Epithelial cell of prostate (primary cell): ENCODE measurements at regions not wholly inside any gene's neighbourhood (a gene's known extent, or its start where the extent isn't known, plus 50 kb on each side); places are given as distances from the start of the nearest gene placed in this dataset.

Experiments
- DNase-seq: peaks from one replicate; pipeline ENCODE4 v3.0.0-alpha.2; 2011; ENCODE audit warnings: low read depth, low spot score
- H3K27ac ChIP-seq: fragments of 450-650 bp; 2 replicates; pipeline ENCODE4 v1.5.1; 2017; ENCODE audit warnings: mild to moderate bottlenecking

DNA sequence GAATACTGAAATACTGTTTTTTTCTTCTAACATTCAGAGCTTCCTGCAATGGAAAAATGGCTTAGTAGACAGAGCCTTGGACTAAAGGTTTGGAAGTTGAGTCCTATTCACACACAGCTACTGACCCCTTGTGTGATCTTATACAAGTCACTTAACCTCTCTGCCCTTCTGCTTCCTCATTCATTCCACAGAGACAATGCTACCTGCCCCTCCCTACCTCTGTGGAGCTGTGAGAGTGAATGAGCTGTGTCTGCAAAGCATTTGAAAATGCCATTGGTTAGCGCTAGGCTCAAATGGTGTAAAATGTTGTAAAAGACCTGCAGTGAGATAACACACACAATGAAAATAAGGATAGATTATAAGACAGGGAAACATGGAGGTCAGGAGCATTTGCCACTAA lies 214.4 kb downstream of the BARHL2 start:
- DNase-seq: no peak
- H3K27ac ChIP-seq: no peak overlapping the region

DNA sequence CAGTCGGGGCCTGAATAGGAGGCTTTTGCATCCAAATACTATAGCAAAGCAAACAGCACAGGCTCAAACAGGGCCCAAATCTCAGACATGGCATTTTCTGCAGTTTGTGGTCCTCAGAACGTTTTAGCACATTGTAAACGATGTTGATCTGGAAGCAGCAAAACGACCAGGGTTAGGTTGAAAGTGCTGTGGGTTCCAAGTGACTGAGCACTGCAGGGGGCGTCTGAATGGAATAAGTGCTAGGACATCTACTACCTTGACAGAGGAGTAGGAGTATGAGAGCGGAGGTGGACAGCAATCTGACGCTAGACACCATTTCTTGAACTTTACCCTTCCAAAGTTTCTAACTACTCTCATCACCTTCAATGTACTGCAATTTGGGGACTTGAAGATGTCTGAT lies 214.9 kb downstream of the BARHL2 start:
- no peak overlapping the region for H3K27ac ChIP-seq
- DNase-seq: no peak

DNA sequence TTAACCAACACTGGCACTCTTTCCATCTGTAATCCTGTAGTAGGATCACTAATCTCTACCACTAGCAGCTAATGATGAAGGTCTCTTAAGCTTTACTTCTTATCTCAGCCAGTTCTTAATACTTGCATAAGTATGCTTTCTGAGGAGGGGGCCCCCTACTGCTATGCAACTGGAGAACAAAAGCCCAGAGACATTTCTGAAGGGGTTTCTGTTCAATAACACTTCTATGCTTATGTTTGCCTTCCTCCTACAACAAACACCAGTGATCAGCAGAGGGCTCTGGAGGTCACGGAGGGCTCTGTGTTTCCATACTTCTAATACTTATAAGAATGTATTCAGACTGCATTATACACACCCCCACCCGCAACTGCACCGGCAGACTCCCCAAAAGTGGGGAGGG lies 215.8 kb downstream of the BARHL2 start:
- H3K27ac ChIP-seq: no peak overlapping the region
- no peak for DNase-seq

DNA sequence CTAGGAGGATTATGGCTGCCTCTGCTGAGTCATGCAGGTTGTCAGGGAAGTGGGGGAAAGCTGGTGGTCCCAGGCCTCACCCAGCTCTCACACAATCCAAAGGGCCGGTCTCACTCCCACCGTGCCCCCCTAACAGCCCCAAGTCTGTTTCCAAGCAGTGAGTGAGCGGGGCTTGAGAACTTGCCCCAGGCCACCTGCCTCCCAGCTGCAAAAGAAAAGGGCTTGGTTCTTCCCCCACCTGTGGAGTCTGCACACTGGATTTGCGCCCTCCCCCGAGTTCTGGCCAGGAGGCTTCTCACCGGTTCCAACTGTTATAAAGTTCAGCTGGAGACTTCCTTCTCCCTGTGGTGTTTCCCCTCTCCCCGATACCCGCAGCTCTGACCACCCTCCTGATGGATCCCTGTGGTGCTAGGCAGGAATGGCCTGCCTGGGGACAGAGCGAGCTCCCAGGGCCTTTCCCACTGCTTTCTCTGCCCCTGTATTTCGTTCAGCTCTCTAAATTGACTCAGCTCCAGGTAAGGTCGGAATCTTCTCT lies 222.3 kb downstream of the BARHL2 start:
- DNase-seq: no peak
- no peak overlapping the region for H3K27ac ChIP-seq

DNA sequence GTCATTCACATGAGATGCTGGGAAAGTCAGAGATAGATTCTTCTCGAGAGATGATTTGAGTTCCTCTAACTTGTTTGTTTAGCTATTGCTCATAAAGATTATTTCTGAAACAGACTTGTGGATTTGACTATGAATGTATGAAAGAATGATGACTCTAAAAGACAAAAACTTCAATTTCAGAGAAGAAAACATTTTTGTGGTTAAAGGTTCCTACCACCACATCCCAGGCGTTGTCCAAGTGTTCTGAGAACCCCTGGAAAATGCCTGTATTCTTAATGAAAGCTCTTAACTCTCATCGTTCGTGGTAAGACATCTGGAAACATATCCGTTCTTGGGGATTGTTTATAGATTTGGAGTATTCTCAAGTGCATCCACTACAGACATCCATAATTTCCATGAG lies 228.7 kb downstream of the BARHL2 start:
- H3K27ac ChIP-seq: no peak overlapping the region
- no peak for DNase-seq

DNA sequence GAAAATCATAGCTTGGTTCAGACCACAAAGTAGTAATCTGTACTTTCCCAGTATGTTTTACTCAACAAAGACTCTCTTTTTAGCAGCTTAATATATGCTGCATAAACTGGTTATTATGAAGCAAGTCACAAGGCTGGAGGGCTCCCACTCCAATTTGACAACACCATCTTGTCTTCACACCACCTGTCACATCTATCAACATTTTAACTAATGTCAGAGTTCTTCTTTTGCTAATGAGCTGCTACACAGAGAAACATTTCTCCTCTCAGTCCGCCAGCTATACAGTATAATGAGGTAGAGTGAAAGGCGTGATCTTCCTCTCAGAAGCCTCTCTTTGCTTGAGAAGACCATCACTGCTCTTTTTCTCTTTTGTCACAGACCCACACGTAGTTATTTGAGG lies 230.1 kb downstream of the BARHL2 start:
- no peak overlapping the region for H3K27ac ChIP-seq
- DNase-seq: no peak

DNA sequence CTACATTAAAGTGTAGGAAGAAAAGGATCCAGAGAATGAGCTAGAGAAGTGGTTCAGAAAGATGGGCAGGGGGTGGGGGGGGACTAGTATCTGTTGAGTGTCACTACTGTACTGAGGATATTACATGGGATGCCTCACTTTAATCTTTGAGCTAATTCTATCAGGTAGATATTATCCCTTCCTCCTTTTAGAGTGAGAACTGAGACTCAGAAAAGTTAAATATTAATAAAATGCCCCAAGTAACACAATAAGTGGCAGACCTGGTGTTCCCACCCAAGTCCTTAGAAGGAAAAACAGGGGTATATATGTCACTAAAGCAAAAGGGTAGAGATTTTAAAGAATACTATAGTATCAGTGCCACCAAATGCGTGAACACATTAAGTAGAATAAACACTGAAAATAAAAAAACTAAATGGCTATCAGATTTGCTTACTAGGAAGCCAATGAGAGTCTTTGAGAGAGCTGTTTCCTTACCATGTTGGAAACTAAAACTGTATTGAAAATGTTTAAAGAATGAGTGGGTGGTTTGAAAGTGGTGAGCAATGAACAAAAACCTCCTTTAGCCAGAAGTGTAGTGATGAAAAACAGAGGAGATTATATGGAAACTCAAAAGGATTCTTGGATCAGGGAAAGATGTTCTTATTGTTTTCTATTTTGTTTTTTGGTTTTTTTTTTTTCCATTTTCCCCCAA lies 230.8 kb downstream of the BARHL2 start:
- no peak for DNase-seq
- no peak overlapping the region for H3K27ac ChIP-seq

DNA sequence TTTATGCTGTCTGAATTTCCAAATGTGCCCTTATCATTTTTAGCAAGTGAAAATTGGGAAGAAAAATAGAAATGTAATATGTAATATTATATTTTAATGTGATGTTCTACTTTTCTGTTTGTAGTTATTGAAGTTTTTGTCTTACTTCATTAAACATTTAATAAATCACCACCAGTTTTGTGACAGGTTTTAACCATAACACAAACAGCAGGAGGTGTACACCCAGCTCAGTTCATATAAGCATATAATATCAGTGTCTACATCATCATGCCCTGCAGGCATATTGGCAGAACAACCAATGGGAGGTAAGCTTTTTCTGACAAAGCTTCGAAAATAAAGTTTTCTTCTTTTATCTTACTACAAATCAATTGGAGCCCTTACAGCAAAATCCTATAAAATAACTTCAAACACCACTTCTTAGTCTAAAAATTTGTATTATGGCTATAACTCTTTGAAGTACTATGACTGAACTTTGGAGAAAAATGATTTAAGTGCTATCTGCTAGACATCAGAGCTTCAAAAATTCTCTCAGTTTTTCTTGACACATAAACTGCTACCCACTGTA lies 236.7 kb downstream of the BARHL2 start:
- H3K27ac ChIP-seq: no peak overlapping the region
- no peak for DNase-seq

DNA sequence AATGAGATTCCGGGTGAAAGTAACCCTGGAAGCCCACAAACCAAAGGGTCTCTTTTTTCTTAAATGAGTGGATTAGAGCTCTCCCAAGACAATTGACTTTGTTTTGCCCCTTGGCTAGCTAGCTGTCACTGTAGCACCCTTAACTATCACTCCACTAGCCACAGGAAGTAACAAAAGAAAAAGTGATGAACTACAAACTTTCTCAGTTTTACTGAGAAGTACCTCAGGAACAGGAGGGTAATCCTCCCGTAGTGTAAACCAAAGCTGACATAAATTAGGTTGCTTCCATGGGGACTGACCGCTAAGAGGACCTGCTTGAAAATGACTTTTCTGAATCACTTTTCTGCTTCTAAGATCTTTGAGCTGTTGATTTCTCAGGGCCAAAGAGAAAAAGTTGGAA lies 240.1 kb downstream of the BARHL2 start:
- DNase-seq: no peak
- H3K27ac ChIP-seq: no peak overlapping the region

DNA sequence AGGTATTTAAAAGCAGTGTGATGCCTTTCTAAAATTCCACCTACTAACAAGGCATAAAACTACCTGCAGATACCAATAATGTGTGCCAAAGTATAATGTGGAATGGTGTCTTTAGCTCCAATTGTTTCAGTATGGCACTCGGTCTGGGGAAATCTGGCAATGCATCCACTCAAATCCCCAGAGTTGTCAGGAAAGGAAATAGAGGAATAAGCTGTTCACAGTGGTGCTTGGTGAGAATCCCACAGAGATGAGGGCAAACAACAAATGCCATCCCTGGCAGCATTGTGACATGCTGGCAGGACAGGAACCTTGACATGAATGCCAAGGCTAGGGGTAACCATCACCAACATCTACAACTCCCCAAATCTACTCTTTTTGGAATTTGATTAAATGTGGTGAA lies 240.7 kb downstream of the BARHL2 start:
- no peak overlapping the region for H3K27ac ChIP-seq
- DNase-seq: no peak

DNA sequence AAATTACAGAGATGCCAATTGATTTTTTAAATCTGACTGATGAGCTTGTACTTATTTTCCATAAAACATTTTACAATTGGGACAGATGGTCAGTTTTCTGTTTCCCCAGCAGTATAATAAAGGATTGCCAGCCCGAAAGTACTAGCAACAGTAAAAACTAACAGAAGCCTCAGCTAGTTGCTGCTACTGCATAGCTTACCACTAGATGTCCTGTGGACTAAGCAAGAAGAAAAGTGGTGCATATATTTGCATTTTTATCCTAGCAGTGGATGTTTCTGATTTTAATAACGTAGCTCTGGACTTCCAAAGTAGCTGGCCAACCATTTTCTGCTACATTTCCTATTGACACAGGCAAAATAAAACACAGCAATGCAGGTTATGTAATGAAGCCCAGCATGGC lies 241.5 kb downstream of the BARHL2 start:
- DNase-seq: no peak
- no peak overlapping the region for H3K27ac ChIP-seq

DNA sequence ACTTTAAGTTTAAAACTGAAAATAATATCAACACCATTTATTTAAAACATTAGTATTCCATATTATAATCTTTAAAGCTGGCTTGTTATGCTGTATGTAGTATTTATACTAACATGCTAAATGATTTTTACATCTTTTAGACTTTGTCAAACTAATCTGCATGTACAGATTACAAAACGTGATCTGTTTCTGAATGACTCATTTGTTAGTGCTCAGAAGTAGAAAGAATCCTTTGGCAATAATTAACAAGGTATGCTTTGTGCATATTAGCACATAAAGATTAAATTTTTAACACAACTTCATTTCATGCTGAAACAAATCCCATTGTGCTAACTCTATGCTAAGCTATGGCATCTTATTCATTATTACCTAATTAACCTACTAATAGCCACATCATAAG lies 242.4 kb downstream of the BARHL2 start:
- no peak for DNase-seq
- H3K27ac ChIP-seq: no peak overlapping the region

DNA sequence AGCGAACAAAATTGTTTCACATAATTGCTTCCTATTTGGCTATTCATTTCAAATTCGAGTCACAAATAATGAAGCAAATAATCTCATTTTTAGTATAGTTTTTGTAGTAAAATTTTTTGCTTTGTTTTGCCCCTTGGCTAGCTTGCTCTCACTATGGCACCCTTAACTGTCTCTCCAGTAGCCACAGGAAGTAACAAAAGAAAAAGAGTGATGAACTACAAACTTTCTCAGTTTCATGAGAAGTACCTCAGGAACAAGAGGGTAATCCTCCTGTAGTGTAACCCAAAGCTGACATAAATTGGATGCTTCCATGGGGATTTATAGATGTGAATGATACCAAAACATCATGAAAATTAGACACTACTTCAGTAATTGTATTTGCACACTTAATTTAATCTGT lies 242.9 kb downstream of the BARHL2 start:
- DNase-seq: no peak
- H3K27ac ChIP-seq: no peak overlapping the region

DNA sequence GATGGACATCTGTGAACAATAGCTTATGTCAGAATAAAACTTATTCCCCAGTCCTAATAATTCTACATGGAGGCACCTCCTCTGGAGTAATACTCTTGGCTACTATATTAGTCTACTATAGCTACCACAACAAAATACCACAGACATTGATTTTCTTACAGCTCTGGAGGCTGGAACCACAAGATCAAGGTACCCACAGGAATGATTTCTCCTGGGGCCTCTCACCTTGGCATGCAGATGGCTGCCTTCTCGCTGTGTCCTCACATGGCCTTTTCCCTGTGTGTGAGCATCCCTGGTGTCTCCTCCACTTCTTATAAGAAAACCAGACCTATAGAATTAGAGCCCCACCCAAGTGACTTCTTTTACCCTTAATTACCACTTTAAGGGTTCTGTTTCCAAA lies 244.3 kb downstream of the BARHL2 start:
- no peak for DNase-seq
- no peak overlapping the region for H3K27ac ChIP-seq

DNA sequence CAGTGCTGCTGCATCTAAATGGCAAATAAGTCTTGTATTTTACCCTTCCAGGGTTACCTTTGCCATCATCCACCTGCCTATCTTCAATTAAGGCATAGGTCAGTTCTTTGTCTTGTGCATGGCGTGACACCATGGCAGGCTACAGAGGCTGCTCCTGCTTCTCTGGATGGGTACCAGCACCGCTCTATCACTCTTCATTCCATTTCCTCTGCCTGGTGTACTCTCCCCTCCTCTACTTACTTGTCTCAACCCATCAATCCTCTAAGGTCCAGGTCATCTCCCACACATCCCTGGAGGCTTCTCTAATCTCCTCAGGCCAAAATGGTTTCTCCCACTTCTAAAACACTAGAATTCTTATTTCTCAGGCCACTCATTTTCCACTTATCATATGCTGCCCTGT lies 257.5 kb downstream of the BARHL2 start:
- DNase-seq: no peak
- H3K27ac ChIP-seq: no peak overlapping the region

DNA sequence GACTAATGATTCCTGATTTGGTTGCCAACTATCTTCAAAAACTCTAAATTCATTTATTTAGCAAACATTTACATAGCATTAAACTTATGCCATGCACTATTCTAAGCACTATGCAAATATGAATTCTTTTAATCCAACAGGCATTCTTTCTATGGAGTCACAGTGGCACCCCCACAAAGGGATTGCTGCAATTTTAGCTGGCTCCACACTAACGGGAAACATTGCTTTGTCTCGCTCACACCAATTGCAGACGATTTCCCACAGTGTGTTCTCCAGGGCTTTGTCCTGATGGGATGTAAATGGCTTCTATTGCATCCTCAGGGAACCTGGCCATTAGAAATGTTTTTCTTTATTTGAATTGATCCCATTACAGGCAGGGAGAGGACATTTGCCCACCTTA lies 259.1 kb downstream of the BARHL2 start:
- DNase-seq: no peak
- no peak overlapping the region for H3K27ac ChIP-seq

DNA sequence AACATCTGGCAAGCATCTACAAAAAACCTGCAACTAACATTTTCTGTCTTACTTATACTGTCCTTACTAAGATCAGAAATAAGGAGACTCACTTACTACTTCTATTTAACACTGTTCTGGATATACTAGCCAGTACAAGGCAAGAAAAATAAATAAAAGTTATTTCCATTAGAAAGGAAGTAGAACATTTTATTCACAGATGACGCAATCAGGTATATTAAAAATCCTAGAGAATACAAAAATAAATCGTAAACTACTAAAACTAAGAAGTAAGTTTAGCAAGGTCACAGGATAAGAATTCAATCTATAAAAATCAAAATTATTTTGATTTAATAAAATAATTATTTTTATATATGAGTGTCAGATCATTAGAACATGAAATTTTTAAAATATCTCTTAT lies 264.6 kb downstream of the BARHL2 start:
- H3K27ac ChIP-seq: no peak overlapping the region
- no peak for DNase-seq

DNA sequence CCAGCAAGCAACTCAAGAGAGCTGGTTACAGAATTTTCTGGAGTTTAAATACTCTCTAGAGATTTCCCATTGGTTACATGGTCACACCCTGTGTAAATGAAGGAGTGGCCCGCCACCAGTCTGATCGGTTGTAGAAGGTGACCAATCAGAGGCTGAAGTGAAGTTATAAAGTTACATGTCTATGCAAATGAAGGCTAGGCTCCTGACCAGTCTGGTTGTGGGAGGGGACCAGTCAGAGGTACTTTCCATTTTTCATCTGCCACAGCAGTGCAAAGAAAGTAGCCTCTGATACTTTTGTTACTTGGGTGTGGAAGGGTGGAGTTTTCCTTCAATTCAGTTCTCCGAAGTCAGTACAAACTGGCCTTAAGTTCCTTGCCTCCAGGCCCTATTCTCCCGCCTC lies 273.7 kb downstream of the BARHL2 start:
- DNase-seq: no peak
- no peak overlapping the region for H3K27ac ChIP-seq

DNA sequence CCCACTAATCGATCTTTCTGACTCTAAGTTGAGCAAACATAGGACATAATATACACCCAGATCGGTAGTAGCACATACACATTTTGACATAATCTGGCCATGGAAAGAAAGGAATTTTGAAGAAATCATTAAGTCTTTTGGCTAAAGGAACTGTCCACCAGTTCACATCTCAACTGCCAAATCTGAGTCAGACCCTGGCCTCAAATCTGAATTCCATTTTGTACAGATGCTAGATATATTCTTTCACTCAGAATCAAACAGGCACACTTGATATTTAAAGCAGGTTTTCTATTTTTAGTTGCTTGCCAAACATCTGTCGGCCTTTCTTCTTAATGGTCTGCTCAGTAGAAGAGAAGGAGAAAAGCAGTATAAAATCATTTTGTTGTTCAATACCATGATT lies 281.8 kb downstream of the BARHL2 start:
- no peak for DNase-seq
- no peak overlapping the region for H3K27ac ChIP-seq

DNA sequence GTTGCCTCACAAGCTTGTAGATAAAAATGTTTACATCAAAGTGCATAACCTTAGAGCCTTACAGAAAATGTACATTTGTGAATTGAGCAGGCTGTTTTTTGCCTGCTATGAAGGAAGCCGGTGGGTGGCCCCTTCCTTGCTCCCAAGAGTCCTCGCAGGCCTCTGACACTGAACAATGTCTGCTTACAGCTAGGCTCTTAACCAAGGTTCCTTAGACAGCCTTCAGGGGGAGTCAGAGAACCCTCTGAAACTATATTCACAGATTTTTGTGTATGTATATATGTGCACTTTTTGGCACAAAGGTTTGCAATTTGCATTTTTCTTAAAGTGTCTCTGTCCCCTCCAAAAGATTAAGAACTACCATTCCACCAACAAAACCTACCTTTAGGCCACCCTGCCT lies 282.6 kb downstream of the BARHL2 start:
- H3K27ac ChIP-seq: no peak overlapping the region
- DNase-seq: no peak

DNA sequence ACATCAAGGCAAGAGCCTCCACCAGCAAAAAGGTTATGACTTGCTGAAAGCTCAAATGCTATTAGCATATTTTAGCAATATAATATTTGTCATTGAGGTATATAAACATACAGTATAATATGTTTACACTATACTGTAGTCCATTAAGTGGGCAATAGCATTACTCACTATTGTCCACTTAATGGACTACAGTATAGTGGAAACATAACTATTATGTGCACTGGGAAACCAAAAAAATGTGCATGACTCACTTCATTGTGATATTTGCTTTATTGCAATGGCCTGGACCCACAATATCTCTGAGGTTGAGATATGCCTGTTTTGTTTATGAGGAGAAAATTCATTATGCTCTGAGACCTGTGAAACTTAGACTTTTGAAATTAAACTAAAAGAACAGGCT lies 300.0 kb downstream of the BARHL2 start:
- no peak for DNase-seq
- H3K27ac ChIP-seq: no peak overlapping the region

DNA sequence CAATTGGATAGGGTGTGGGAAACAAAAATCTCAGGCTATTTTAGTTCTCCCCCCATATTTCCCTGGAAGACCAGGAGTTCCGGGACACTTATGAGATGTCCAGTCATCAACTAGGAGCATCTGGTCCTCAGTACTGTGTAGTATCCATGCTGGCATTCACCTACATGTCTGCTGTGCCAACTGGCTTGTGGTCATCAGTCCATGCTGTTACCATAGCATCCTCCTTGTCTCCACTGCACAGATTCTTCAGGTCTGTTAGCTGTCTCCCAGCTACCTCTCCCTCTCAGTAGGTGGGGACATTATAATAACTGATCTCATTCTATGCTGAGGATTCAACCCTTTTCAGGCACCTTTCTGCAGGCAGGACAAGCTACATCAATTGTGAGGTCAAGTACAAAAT lies 302.9 kb downstream of the BARHL2 start:
- no peak for DNase-seq
- no peak overlapping the region for H3K27ac ChIP-seq
